NCI-H1092 treated with DMSO at 0.1 percent for 48 hours (cell line): ENCODE measurements at regions not wholly inside any gene's neighbourhood (a gene's known extent, or its start where the extent isn't known, plus 50 kb on each side); places are given as distances from the start of the nearest gene placed in this dataset.

ENCODE experiments used
- DNase-seq: peaks from one replicate; lab custom pipeline; 2025; lab: John Stamatoyannopoulos, UW

DNA sequence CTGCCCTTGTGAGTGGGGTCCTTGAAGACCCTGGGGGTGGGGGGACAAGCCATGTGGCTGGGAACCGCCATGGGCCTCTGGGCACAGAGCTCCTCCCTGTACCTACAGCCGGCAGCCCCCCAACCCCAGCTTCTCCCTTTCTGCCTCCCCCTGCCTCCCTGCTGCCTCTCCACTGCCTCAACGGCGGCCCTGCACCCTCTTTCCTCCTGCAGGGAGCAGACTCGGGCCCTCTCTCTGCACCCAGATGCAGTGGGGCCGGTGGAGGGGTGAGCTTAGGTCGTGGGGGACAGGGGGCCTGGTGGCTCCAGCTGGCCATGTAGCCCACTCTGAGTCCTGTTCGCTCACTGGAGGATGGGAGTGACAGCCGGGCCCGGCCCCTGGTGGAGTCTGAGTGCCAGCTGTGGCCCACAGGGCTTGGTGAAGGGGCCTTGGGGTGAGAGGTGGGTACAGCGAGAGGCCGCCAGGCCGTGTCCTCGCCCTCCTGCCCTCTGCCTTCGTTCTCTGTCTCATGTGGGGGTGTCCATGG lies 139.3 kb upstream of the COL5A1 start:
- DNase-seq: no peak

DNA sequence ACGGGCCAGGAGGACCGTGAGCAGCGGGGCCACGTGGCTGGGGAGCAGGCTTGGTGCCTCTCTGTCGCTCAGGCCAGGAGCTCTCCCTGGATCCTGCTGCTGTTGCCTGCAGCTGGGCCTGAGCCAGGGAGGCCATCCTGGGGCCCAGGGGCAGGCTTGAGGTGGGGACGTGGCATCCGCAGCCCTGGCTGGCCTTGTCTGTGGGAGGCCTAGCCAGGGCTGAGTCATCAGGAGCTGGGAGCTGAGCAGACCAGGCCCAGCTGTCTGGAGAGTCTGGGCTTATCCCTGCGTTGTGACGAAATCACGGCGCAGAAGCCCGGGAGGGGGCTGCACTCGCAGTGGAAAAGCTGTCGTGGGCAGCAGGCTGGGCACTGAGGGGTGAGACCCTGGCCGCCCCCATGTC lies 138.8 kb upstream of the COL5A1 start:
- no peak for DNase-seq

GRCh38 chr9:134503301-134504105 lies 138.1 kb upstream of the COL5A1 start:
- DNase-seq: no peak

GRCh38 chr9:134504106-134504385 lies 137.6 kb upstream of the COL5A1 start:
- no peak for DNase-seq

GRCh38 chr9:134505032-134505431 lies 136.6 kb upstream of the COL5A1 start:
- no peak for DNase-seq

DNA sequence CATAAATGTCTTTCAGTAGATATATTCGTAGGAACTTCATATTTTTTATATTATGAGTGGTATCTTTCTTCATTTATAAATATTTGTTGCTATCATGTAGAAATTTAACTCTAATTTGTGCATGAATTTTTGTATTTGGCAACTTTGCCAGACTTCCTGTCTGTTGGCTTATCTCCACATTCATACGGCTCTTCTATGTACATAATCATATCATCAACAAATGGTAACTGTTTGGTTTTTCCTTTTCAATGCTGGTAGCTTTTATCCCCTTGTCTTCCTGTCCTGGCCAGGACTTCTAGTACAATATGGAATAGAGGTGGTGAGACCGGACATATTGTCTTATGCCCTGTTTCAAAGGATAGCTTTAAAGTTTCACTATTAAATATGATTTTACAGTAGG lies 132.3 kb upstream of the COL5A1 start:
- DNase-seq: no peak

- DNase-seq: no peak
Measured at GRCh38 chr9:134509817-134510216, 131.8 kb upstream of the COL5A1 start.

- DNase-seq: no peak
Measured at GRCh38 chr9:134514503-134514902, 127.1 kb upstream of the COL5A1 start.

DNA sequence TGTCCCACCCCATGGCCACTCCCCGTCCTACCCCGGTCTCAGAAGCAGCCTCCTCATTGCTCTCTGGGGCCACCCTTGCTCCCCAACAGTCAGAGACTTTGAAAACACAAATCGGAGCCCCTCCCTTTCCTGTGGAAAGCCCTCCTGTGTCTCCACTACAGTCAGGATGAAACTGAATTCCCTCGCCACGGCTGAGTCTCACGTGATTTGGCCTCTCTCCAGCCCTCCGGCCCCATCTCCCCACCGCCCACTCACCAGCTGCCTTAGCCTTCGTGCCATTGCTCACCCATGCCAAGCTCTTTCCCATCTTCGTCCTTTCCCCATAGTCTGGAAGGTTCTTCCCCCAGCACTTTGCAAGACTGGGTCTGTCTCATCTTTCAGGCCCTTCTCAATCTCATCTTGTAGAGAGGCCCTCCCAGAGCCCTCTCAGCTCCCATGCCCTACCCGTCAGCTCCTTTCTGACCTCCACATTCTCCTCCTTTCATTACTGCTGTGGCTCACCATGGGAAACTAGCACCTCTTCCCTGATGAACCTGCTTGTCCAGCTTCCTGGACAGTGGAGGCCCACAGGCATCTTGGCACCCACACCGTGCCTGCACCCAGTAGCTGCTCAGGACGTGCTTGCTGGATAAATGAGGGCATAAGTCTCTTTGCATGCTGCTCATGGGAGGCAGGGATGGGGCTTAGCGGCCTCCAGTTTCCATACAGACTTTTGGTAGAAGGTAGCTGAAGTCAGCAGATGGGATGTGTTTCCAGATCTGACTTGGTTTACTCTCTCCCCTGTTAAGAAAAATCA lies 126.4 kb upstream of the COL5A1 start:
- DNase-seq: no peak

DNA sequence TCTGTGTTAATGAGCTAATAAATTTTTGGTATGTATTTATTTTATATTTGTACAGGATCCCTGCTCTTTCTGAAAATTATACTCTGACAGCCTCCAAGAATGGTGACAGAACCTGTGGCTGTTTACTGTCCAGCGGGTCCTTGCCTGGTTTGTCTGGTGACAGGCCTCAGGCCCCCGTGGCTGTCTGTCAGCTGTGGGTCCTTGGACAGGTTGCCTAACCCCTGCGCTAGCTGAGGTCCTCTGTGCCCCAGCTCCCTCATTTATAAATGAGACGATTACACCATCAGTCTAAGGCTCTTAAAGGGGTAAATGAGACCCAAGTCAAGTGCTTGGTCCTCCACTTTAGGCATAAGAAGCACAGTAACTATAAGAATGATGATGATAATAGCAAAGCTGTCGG lies 125.1 kb upstream of the COL5A1 start:
- no peak for DNase-seq

- no peak for DNase-seq
Measured at GRCh38 chr9:134517069-134517680, 124.4 kb upstream of the COL5A1 start.

- DNase-seq: no peak
Measured at GRCh38 chr9:134518004-134518606, 123.5 kb upstream of the COL5A1 start.

- DNase-seq: no peak
Measured at GRCh38 chr9:134519375-134520070, 122.1 kb upstream of the COL5A1 start.

- DNase-seq: no peak
Measured at GRCh38 chr9:134521817-134522501, 119.6 kb upstream of the COL5A1 start.

DNA sequence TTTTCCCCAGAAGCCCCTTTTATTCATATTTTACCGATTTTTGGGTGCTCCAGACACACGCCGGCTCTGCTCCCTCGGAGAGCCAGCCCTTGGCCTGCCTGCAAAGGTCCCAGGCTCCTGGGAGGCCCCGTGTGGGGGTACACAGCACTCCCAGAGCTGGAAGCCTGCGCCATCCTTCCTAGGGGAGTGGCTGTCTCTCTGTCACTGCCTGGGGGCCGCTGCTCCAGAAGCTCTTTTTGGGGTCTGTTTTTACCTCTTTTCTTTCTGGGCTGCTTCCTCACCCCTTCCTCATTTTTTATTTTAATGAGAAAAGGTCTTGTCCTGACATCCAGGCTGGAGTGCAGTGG lies 119.1 kb upstream of the COL5A1 start:
- no peak for DNase-seq

DNA sequence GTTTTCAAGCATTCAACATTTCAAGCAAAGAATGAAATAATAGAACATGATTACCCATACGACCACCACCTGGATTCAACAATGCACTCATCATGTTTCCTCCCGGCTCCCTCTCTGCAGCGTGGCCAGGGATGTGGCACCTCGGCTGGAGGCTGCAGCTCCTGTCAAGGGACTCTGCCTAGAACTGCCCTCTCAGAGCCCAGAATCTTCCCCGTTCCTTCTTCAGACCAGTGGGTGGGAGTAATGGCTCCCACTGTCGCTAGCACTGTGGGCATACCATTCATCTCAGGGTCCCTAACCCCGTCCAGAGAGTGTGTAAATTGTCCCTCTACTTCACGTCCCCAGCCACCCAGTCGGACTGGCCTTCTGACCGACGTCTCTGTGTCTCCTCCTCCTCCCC lies 118.6 kb upstream of the COL5A1 start:
- DNase-seq: no peak

GRCh38 chr9:134525070-134525815 lies 116.4 kb upstream of the COL5A1 start:
- no peak for DNase-seq

DNA sequence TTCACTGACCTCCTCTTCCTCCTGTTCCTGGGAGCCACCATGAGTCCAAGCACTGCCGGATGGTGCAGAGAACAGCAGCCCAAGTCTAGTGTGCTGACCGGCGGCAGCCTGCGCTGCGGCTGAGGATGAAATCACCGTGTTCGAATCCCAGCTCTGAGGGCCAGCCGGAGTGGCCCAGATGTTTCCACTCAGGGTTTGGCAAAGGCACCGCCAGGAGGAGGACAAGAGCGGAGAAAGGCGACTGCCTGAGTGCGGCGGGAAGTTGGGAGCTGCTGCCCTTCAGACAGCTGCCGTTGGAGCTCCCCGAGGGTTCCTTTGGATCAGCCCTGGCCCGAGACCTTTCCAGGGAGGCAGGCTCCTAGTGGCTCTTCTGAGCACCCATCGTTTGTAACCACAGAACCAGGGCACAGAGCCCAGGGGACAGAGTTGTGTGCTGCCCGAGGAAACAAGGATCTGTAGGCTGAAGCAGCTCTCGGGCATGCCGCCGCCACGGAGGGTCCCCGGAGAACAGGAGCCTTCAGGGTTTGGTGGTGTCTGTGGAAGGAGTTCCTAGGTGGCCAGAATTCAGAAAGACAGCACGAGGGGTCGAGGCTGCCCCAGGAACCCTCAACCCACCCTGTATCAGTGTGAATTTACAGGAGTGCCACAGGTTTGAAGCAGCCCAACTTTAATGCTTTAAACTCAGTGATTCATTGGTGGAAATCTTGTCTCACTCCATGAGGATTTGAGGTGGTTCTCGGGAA lies 115.6 kb upstream of the COL5A1 start:
- DNase-seq: no peak

- no peak for DNase-seq
Measured at GRCh38 chr9:134526584-134527477, 114.8 kb upstream of the COL5A1 start.
